Body of pancreas (tissue), 4 donors: ENCODE measurements at regions not wholly inside any gene's neighbourhood (a gene's known extent, or its start where the extent isn't known, plus 50 kb on each side); places are given as distances from the start of the nearest gene placed in this dataset.

Source experiments
- CTCF ChIP-seq, 7 experiments: fragments of 450-650 bp in 4 of 7; fragments of 200-600 bp in 3 of 7; sonication (generic) in 3 of 7; IDR thresholded peaks; one replicate each; pipeline ENCODE4 v1.5.1; 2016 to 2019; ENCODE audit warnings: antibody characterized with exemption in 7 of 7
- POLR2A ChIP-seq, 3 donors: fragments of 450-650 bp; IDR thresholded peaks; one replicate each; pipeline ENCODE4 v1.6.1; 2016; ENCODE audit warnings: antibody characterized with exemption in 3 of 3, mild to moderate bottlenecking in 2 of 3

GRCh38 chr10:130618647-130619046 lies 482.5 kb downstream of the GLRX3 start:
- TF ChIP-seq CTCF (IDR thresholded peaks at IDR 0.05), result no peak
- no peak for TF ChIP-seq POLR2A (IDR thresholded peaks at IDR 0.05)
